ENCODE measurements at regions not wholly inside any gene's neighbourhood (a gene's known extent, or its start where the extent isn't known, plus 50 kb on each side); places are given as distances from the start of the nearest gene placed in this dataset.
A peak's percentile ranks its signal among the peaks of the same experiment; 100 is the strongest.

DNA sequence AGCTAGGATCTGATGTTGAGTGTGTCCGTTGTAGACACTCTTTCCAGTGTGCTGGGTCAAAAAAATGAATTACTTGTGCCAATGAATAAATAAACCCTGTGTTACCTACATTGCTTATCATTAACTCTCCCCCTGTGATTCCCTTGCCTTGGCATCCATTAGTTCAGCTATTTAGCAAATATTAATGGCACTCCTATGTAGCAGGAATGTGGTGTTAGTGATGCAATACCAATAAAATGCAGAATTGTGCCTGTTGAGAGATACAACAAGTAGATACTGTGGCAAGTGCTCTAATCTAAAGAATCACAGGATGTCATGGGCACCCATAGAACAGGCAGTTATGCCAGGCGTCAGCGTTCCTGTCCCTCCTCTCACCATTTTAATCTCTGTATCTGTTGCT is 343.2 kb downstream of the PMP22 start:
- peaks cover 6% of the 10 kb centered on the region for H3K4me1 ChIP-seq (ENCODE audit: control insufficient read depth, low read depth, low read length)
- H3K18ac ChIP-seq (ENCODE audit: low read length) = no peak overlapping the region
- no peak overlapping the region for H3K9ac ChIP-seq (ENCODE audit: low read length)
- no peak for DNase-seq
- H3K27me3 ChIP-seq (ENCODE audit: insufficient read depth, low read length, poor library complexity) = no peaks in the 10 kb centered on the region
- no peaks in the 10 kb centered on the region for H3K79me1 ChIP-seq (ENCODE audit: low read length)
- H3K4me2 ChIP-seq (ENCODE audit: low read length) = no peak overlapping the region
- H3K4ac ChIP-seq (ENCODE audit: low read depth, low read length) = no peak overlapping the region
- no peak overlapping the region for H2BK15ac ChIP-seq (replicated peaks; ENCODE audit: low read depth)
- H2BK5ac ChIP-seq (ENCODE audit: low read length) = no peak overlapping the region
- no peaks in the 10 kb centered on the region for H3K79me2 ChIP-seq (ENCODE audit: control insufficient read depth, insufficient read depth, low read length)
- no peak overlapping the region for H3K4me3 ChIP-seq (ENCODE audit: low read length)
- no peak overlapping the region for H3K23ac ChIP-seq (ENCODE audit: low read length)
- H4K5ac ChIP-seq (ENCODE audit: low read length) = no peak overlapping the region
- H3K56ac ChIP-seq (ENCODE audit: low read length) = no peak overlapping the region
- H2AK5ac ChIP-seq (ENCODE audit: low read length) = no peak overlapping the region
- H2BK120ac ChIP-seq (ENCODE audit: low read depth, low read length) = no peak overlapping the region
- WGBS (ENCODE audit: extremely low coverage, insufficient coverage, low lambda C conversion rate) = no CpG with 5 or more reads among the region's 3 CpGs
- H3K36me3 ChIP-seq (ENCODE audit: control insufficient read depth, insufficient read depth, low read length) = no peaks in the 10 kb centered on the region
- H3K27ac ChIP-seq (ENCODE audit: low read depth, low read length) = no peak overlapping the region
- H4K8ac ChIP-seq (ENCODE audit: low read depth, low read length) = no peak overlapping the region

DNA sequence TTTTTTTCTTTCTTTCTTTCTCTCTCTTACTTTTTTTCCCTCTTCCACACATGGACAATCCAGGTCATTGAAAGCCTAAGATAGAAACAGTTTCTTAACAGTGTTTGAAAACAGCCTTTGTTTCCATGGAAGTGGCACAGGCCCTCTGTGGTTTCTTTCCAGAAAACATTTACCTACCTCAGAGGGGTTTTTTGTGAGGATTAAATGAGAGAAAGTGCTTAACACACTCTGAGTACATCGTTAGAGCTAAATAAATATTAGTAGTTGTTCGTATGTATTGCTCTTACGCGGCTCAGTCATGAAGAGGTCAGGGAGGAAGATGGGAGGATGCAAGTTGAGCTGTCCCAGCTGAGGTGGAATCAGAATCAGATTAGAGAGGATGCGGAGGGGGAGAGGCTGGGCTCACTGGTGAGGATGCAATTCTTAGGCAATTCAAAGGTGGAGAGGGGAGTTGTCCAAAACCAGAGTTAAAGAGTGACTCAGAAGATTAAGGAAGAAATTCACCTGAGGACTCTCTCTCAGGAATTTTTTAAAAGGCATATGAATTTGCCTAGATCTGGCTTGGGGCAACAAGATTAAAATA is 345.4 kb downstream of the PMP22 start:
- H3K4ac ChIP-seq (ENCODE audit: low read depth, low read length) = no peak overlapping the region
- peak; percentile 59 for DNase-seq
- no peak overlapping the region for H2BK5ac ChIP-seq (ENCODE audit: low read length)
- no peaks in the 10 kb centered on the region for H3K27me3 ChIP-seq (ENCODE audit: insufficient read depth, low read length, poor library complexity)
- peak overlapping the region; percentile 38 for H3K56ac ChIP-seq (ENCODE audit: low read length)
- H3K79me2 ChIP-seq (ENCODE audit: control insufficient read depth, insufficient read depth, low read length) = no peaks in the 10 kb centered on the region
- H3K18ac ChIP-seq (ENCODE audit: low read length) = peak overlapping the region; percentile 34
- H3K36me3 ChIP-seq (ENCODE audit: control insufficient read depth, insufficient read depth, low read length) = no peaks in the 10 kb centered on the region
- no peak overlapping the region for H3K4me2 ChIP-seq (ENCODE audit: low read length)
- H3K79me1 ChIP-seq (ENCODE audit: low read length) = no peaks in the 10 kb centered on the region
- H3K23ac ChIP-seq (ENCODE audit: low read length) = no peak overlapping the region
- H3K4me3 ChIP-seq (ENCODE audit: low read length) = no peak overlapping the region
- H3K4me1 ChIP-seq (ENCODE audit: control insufficient read depth, low read depth, low read length) = peaks cover 6% of the 10 kb centered on the region
- H3K9ac ChIP-seq (ENCODE audit: low read length) = no peak overlapping the region
- H3K27ac ChIP-seq (ENCODE audit: low read depth, low read length) = peak overlapping the region; percentile 24
- H4K5ac ChIP-seq (ENCODE audit: low read length) = no peak overlapping the region
- no peak overlapping the region for H2AK5ac ChIP-seq (ENCODE audit: low read length)
- H4K8ac ChIP-seq (ENCODE audit: low read depth, low read length) = no peak overlapping the region
- no peak overlapping the region for H2BK15ac ChIP-seq (replicated peaks; ENCODE audit: low read depth)
- WGBS (ENCODE audit: extremely low coverage, insufficient coverage, low lambda C conversion rate) = no CpG with 5 or more reads among the region's 5 CpGs
- H2BK120ac ChIP-seq (ENCODE audit: low read depth, low read length) = no peak overlapping the region

DNA sequence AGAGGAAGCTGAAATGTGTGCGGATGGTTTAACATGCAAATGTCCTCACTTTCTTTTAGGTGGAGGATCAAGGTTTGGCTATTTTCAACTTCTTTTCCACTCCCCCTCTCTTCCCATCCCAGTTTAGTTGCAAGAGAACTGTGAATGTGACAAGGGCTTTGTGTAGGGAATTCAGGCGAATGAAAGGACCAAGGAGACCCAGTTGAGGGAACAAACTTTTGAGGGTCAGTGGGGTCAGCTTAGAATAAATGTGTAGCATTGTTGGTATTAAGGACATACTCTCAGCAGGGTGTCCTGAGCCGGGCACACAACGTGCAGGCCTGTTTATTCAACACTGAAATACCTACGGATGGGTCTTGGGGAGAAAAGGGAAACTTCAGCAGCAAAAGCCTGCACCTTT is 346.0 kb downstream of the PMP22 start:
- Histone ChIP-seq H3K79me1 (ENCODE audit: low read length) (no peaks in the 10 kb centered on the region), H4K8ac (ENCODE audit: low read depth, low read length) (no peak overlapping the region), H2BK5ac (ENCODE audit: low read length) (no peak overlapping the region), H3K23ac (ENCODE audit: low read length) (no peak overlapping the region), H3K36me3 (ENCODE audit: control insufficient read depth, insufficient read depth, low read length) (no peaks in the 10 kb centered on the region), H3K18ac (ENCODE audit: low read length) (no peak overlapping the region), H3K4me3 (ENCODE audit: low read length) (no peak overlapping the region), H3K27ac (ENCODE audit: low read depth, low read length) (peak overlapping the region; percentile 37), H3K4me2 (ENCODE audit: low read length) (no peak overlapping the region), H2BK15ac (replicated peaks; ENCODE audit: low read depth) (no peak overlapping the region), H3K4ac (ENCODE audit: low read depth, low read length) (no peak overlapping the region), H2BK120ac (ENCODE audit: low read depth, low read length) (peak overlapping the region; percentile 21), H3K9ac (ENCODE audit: low read length) (no peak overlapping the region), H3K27me3 (ENCODE audit: insufficient read depth, low read length, poor library complexity) (no peaks in the 10 kb centered on the region), H3K4me1 (ENCODE audit: control insufficient read depth, low read depth, low read length) (peaks cover 6% of the 10 kb centered on the region), H3K56ac (ENCODE audit: low read length) (peak overlapping the region; percentile 62), H4K5ac (ENCODE audit: low read length) (no peak overlapping the region), H2AK5ac (ENCODE audit: low read length) (no peak overlapping the region), H3K79me2 (ENCODE audit: control insufficient read depth, insufficient read depth, low read length) (no peaks in the 10 kb centered on the region)
- DNase-seq = peak; percentile 59
- WGBS (ENCODE audit: extremely low coverage, insufficient coverage, low lambda C conversion rate) = no CpG with 5 or more reads among the region's 5 CpGs

DNA sequence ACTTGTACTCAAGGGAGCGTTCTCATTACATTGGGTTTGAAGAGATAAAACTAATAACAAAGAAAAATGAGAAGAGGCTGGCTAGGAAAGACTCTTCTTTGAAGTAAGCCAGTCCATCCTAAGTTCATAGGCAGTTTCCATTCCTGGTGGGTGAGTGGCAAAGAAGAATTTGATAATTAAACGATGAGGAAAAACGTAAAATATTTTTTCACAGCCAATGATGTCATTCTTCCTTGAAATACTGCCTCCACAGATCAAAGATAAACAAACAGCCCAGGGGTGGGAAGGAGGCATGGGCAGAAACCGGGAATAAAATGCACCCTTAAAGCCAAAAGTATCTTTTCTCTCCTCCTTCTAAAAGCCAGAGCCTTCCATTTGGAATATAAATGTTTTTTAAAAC is 346.6 kb downstream of the PMP22 start:
- WGBS (ENCODE audit: extremely low coverage, insufficient coverage, low lambda C conversion rate) = no CpG with 5 or more reads among the region's 4 CpGs

DNA sequence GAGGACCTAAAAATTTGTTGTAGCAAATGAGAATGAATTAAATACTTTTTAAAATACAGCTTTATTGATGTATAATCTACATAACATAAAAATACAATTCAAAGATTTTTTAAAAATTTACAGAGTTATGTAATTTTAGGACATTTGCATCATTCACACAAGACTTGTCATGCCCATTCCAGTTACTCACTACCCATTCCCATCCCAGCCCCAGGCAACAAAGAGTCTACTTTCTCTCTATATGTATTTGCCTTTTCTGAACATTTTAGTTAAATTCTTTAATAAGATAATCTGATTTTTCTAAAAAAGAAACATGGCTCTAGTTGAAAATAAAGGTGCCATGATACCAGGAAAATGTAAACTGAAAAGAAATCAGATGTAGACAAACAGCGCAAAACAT is 354.2 kb downstream of the PMP22 start:
- H4K8ac ChIP-seq (ENCODE audit: low read depth, low read length) = no peak overlapping the region
- no peak overlapping the region for H2AK5ac ChIP-seq (ENCODE audit: low read length)
- no peak overlapping the region for H3K4me3 ChIP-seq (ENCODE audit: low read length)
- no peak overlapping the region for H3K27ac ChIP-seq (ENCODE audit: low read depth, low read length)
- no peak overlapping the region for H2BK5ac ChIP-seq (ENCODE audit: low read length)
- DNase-seq = no peak
- no peak overlapping the region for H4K5ac ChIP-seq (ENCODE audit: low read length)
- H3K4me2 ChIP-seq (ENCODE audit: low read length) = no peak overlapping the region
- no peak overlapping the region for H3K4ac ChIP-seq (ENCODE audit: low read depth, low read length)
- H2BK120ac ChIP-seq (ENCODE audit: low read depth, low read length) = no peak overlapping the region
- no peak overlapping the region for H3K9ac ChIP-seq (ENCODE audit: low read length)
- no peaks in the 10 kb centered on the region for H3K79me2 ChIP-seq (ENCODE audit: control insufficient read depth, insufficient read depth, low read length)
- no peak overlapping the region for H3K18ac ChIP-seq (ENCODE audit: low read length)
- no peak overlapping the region for H2BK15ac ChIP-seq (replicated peaks; ENCODE audit: low read depth)
- no peaks in the 10 kb centered on the region for H3K27me3 ChIP-seq (ENCODE audit: insufficient read depth, low read length, poor library complexity)
- H3K36me3 ChIP-seq (ENCODE audit: control insufficient read depth, insufficient read depth, low read length) = no peaks in the 10 kb centered on the region
- no peaks in the 10 kb centered on the region for H3K4me1 ChIP-seq (ENCODE audit: control insufficient read depth, low read depth, low read length)
- no peak overlapping the region for H3K23ac ChIP-seq (ENCODE audit: low read length)
- H3K56ac ChIP-seq (ENCODE audit: low read length) = no peak overlapping the region
- H3K79me1 ChIP-seq (ENCODE audit: low read length) = no peaks in the 10 kb centered on the region
- no CpG with 5 or more reads among the region's 1 CpG for WGBS (ENCODE audit: extremely low coverage, insufficient coverage, low lambda C conversion rate)

More for the DNA sequence above, 346.6 kb downstream of the PMP22 start:
- Histone ChIP-seq H3K18ac (ENCODE audit: low read length) (peak overlapping the region; percentile 60), H3K27me3 (ENCODE audit: insufficient read depth, low read length, poor library complexity) (no peaks in the 10 kb centered on the region), H3K36me3 (ENCODE audit: control insufficient read depth, insufficient read depth, low read length) (no peaks in the 10 kb centered on the region), H3K9ac (ENCODE audit: low read length) (no peak overlapping the region), H2BK120ac (ENCODE audit: low read depth, low read length) (no peak overlapping the region), H3K4ac (ENCODE audit: low read depth, low read length) (peak overlapping the region; percentile 36), H3K4me2 (ENCODE audit: low read length) (no peak overlapping the region), H4K5ac (ENCODE audit: low read length) (no peak overlapping the region), H3K4me1 (ENCODE audit: control insufficient read depth, low read depth, low read length) (peaks cover 6% of the 10 kb centered on the region), H4K8ac (ENCODE audit: low read depth, low read length) (no peak overlapping the region), H3K27ac (ENCODE audit: low read depth, low read length) (peak overlapping the region; percentile 74), H3K4me3 (ENCODE audit: low read length) (no peak overlapping the region), H2AK5ac (ENCODE audit: low read length) (no peak overlapping the region), H3K79me1 (ENCODE audit: low read length) (no peaks in the 10 kb centered on the region), H2BK5ac (ENCODE audit: low read length) (no peak overlapping the region), H3K79me2 (ENCODE audit: control insufficient read depth, insufficient read depth, low read length) (no peaks in the 10 kb centered on the region), H2BK15ac (replicated peaks; ENCODE audit: low read depth) (no peak overlapping the region), H3K56ac (ENCODE audit: low read length) (no peak overlapping the region), H3K23ac (ENCODE audit: low read length) (no peak overlapping the region)
- peak; percentile 37 for DNase-seq

DNA sequence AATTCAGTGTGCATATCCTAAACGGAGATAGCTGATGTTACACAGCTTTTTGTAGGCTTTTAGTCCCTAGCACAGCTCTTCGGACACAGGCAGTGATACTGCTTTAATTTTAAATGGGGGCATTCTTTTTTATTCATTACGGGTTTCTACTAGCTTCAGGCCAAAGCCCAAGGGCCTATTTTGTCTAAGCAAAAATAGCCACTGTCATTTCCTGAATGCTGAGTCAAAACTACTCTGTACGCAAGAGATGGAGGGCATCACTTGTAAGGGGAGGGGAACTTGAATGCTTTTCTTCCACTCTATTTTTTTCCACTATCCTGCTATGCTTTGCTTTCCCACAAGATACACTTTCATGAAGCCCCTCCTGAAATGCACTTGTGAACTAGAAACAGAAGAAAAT is 360.7 kb downstream of the PMP22 start:
- no peak overlapping the region for H3K4me2 ChIP-seq (ENCODE audit: low read length)
- no peaks in the 10 kb centered on the region for H3K79me1 ChIP-seq (ENCODE audit: low read length)
- no peaks in the 10 kb centered on the region for H3K27me3 ChIP-seq (ENCODE audit: insufficient read depth, low read length, poor library complexity)
- no peak overlapping the region for H2BK120ac ChIP-seq (ENCODE audit: low read depth, low read length)
- no peak overlapping the region for H2BK15ac ChIP-seq (replicated peaks; ENCODE audit: low read depth)
- no peak overlapping the region for H3K4ac ChIP-seq (ENCODE audit: low read depth, low read length)
- no peak for DNase-seq
- H3K36me3 ChIP-seq (ENCODE audit: control insufficient read depth, insufficient read depth, low read length) = no peaks in the 10 kb centered on the region
- WGBS (ENCODE audit: extremely low coverage, insufficient coverage, low lambda C conversion rate) = no CpG with 5 or more reads among the region's 4 CpGs
- H4K8ac ChIP-seq (ENCODE audit: low read depth, low read length) = no peak overlapping the region
- H2BK5ac ChIP-seq (ENCODE audit: low read length) = no peak overlapping the region
- no peak overlapping the region for H3K23ac ChIP-seq (ENCODE audit: low read length)
- no peaks in the 10 kb centered on the region for H3K79me2 ChIP-seq (ENCODE audit: control insufficient read depth, insufficient read depth, low read length)
- H3K4me1 ChIP-seq (ENCODE audit: control insufficient read depth, low read depth, low read length) = no peaks in the 10 kb centered on the region
- no peak overlapping the region for H3K9ac ChIP-seq (ENCODE audit: low read length)
- no peak overlapping the region for H3K27ac ChIP-seq (ENCODE audit: low read depth, low read length)
- H3K56ac ChIP-seq (ENCODE audit: low read length) = no peak overlapping the region
- no peak overlapping the region for H4K5ac ChIP-seq (ENCODE audit: low read length)
- H3K18ac ChIP-seq (ENCODE audit: low read length) = no peak overlapping the region
- no peak overlapping the region for H3K4me3 ChIP-seq (ENCODE audit: low read length)
- no peak overlapping the region for H2AK5ac ChIP-seq (ENCODE audit: low read length)

All from mesendoderm (in vitro differentiated cells).